Calu3 (cell line): ENCODE measurements at regions not wholly inside any gene's neighbourhood (a gene's known extent, or its start where the extent isn't known, plus 50 kb on each side); places are given as distances from the start of the nearest gene placed in this dataset.

ENCODE experiments used
- BruUV-seq: library from RNA; stranded (reverse); fragments of 400-500 nt; replicated peaks from 2 replicates; lab custom pipeline; 2021; lab: Mats Ljungman, UMichigan
- CTCF ChIA-PET: fragments of 300-600 bp; sonication (Branson Sonifier 250); formaldehyde crosslinking; loops from one replicate; lab custom pipeline; 2022; ENCODE audit warnings: antibody characterized with exemption; lab: Charles Lee
- DNase-seq: peaks from one replicate; pipeline ENCODE4 v3.0.0; 2022
- H3K27ac Mint-ChIP-seq: one replicate; pipeline ENCODE4 v1.8.0; 2022; ENCODE audit warnings: mixed read lengths; ENCODE audit not compliant: unreplicated experiment
- H3K27me3 Mint-ChIP-seq: one replicate; pipeline ENCODE4 v1.8.0; 2022; ENCODE audit warnings: mixed read lengths; ENCODE audit not compliant: unreplicated experiment
- H3K36me3 Mint-ChIP-seq: one replicate; pipeline ENCODE4 v1.8.0; 2022; ENCODE audit warnings: mild to moderate bottlenecking, moderate library complexity, mixed read lengths; ENCODE audit not compliant: insufficient read depth, unreplicated experiment
- H3K4me1 Mint-ChIP-seq: one replicate; pipeline ENCODE4 v1.8.0; 2022; ENCODE audit warnings: mild to moderate bottlenecking, low read depth, mixed read lengths; ENCODE audit not compliant: unreplicated experiment
- H3K4me3 Mint-ChIP-seq: one replicate; pipeline ENCODE4 v1.8.0; 2022; ENCODE audit warnings: mild to moderate bottlenecking, low read depth, moderate library complexity, mixed read lengths; ENCODE audit not compliant: unreplicated experiment
- H3K9me3 Mint-ChIP-seq: one replicate; pipeline ENCODE4 v1.8.0; 2022; ENCODE audit warnings: low read depth, mixed read lengths; ENCODE audit not compliant: unreplicated experiment
- intact Hi-C: fragments of 100-400 bp; cut with micrococcal nuclease; formaldehyde crosslinking; loops from one replicate; pipeline ENCODE4 v1.10.0; 2022; ENCODE audit not compliant: unreplicated experiment
- TF ChIP-seq, protein P1 (sequence below): fragments of 200-600 bp; IDR thresholded peaks from one replicate; pipeline ENCODE4 v1.8.0; 2022; ENCODE audit warnings: antibody characterized with exemption; ENCODE audit not compliant: unreplicated experiment

DNA sequence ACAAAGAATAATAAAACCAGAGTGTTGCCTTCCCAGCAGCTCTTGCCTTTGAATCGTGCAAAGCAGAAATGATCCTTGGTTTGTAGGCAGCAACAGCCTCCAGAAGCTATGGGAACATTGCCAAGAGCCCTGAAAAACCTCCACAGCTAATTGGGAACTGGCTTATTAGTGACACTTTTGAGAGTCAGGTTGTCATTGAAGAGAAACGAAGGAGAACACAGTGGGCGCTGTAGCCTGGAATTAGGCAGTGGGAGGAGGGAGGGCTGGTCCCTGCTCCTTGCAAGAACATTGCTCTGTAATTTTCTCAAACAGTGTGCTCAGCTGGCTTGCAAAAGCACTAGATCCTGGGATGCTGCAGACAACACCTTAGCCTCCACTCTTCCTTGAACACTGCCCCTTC, 331.5 kb upstream of the EMCN start:
- no peak for DNase-seq
- TF ChIP-seq, protein P1, sequence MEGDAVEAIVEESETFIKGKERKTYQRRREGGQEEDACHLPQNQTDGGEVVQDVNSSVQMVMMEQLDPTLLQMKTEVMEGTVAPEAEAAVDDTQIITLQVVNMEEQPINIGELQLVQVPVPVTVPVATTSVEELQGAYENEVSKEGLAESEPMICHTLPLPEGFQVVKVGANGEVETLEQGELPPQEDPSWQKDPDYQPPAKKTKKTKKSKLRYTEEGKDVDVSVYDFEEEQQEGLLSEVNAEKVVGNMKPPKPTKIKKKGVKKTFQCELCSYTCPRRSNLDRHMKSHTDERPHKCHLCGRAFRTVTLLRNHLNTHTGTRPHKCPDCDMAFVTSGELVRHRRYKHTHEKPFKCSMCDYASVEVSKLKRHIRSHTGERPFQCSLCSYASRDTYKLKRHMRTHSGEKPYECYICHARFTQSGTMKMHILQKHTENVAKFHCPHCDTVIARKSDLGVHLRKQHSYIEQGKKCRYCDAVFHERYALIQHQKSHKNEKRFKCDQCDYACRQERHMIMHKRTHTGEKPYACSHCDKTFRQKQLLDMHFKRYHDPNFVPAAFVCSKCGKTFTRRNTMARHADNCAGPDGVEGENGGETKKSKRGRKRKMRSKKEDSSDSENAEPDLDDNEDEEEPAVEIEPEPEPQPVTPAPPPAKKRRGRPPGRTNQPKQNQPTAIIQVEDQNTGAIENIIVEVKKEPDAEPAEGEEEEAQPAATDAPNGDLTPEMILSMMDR = no peak
- intact Hi-C loops = loop anchor here (10.0 kb wide), 1 partner anchor 855 kb away; no protein-coding TSS in a partner anchor
- Mint-ChIP-seq H3K4me1 (no peaks in the 10 kb centered on the region), H3K36me3 (no peaks in the 10 kb centered on the region), H3K9me3 (no peaks in the 10 kb centered on the region), H3K27me3 (no peaks in the 10 kb centered on the region), H3K4me3 (no peak overlapping the region), H3K27ac (no peak overlapping the region)
- no TSS peak for BruUV-seq
- CTCF ChIA-PET = no interaction called here

DNA sequence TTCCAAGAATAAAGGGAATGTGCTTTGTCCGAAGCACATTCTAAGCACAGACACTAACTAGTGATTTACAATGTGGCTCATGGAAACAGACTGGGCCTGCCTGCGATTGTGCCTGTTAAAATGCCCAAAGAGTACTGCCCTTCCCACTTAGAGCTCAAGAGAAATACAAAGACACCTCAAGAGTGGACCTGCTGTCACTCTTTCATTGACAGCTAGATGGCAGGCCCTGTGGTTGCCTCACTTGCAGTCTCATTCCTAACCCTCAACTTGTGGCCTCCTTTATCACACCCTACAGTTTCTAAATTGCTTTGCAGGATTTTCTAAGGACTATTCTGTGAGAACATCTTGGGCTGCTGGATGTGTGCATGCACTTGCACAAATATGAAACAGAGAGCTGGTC, 331.0 kb upstream of the EMCN start:
- no peaks in the 10 kb centered on the region for H3K4me1 Mint-ChIP-seq
- no peak overlapping the region for H3K4me3 Mint-ChIP-seq
- no peaks in the 10 kb centered on the region for H3K9me3 Mint-ChIP-seq
- intact Hi-C loops = loop anchor here (10.0 kb wide), 1 partner anchor 854 kb away; no protein-coding TSS in a partner anchor
- DNase-seq = no peak
- no peaks in the 10 kb centered on the region for H3K27me3 Mint-ChIP-seq
- CTCF ChIA-PET = no interaction called here
- H3K36me3 Mint-ChIP-seq = no peaks in the 10 kb centered on the region
- TF ChIP-seq, protein P1 = no peak
- no TSS peak for BruUV-seq
- H3K27ac Mint-ChIP-seq = no peak overlapping the region

DNA sequence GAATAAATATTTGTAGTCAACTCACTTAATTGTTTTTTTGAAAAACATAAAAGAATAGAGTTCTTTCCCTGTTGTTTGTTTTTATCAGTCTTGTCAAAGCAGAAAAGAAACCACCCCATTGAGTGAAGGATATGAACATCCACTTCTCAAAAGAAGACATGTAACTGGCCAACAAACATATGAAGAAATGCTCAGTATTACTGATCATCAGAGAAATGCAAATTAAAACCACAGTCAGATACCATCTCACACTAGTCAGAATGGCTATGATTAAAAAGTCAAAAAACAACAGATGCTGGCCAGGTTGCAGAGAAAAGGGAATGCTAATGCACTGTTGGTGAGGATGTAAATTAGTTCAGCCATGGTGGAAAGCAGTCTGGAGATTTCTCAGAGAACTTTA, 326.1 kb upstream of the EMCN start:
- TF ChIP-seq, protein P1 = no peak
- CTCF ChIA-PET = no interaction called here
- H3K4me1 Mint-ChIP-seq = no peaks in the 10 kb centered on the region
- no peaks in the 10 kb centered on the region for H3K36me3 Mint-ChIP-seq
- DNase-seq = no peak
- intact Hi-C loops = loop anchor here (10.0 kb wide), 1 partner anchor 849 kb away; no protein-coding TSS in a partner anchor
- H3K9me3 Mint-ChIP-seq = no peaks in the 10 kb centered on the region
- H3K4me3 Mint-ChIP-seq = no peak overlapping the region
- no peaks in the 10 kb centered on the region for H3K27me3 Mint-ChIP-seq
- no peak overlapping the region for H3K27ac Mint-ChIP-seq
- BruUV-seq = no TSS peak

DNA sequence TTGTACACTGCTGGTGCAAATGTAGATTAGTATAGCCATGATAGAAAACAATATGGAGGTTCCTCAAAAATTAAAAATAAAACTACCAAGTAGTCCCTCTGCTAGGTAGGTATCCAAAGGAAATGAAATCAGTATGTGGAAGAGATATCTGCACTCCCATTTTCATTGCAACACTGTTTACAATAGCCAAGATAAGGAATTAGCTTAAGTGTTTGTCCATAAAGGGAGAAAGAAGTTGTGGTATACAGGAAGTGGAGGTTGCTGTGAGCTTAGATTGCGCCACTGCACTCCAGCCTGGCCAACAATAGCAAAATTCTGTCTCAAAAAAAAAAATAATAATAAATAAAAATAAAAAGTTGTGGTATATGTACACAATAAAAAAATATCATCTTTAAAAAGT, 325.0 kb upstream of the EMCN start:
- CTCF ChIA-PET = no interaction called here
- TF ChIP-seq, protein P1 = no peak
- no peaks in the 10 kb centered on the region for H3K27me3 Mint-ChIP-seq
- DNase-seq = no peak
- no peaks in the 10 kb centered on the region for H3K9me3 Mint-ChIP-seq
- H3K4me3 Mint-ChIP-seq = no peak overlapping the region
- no peaks in the 10 kb centered on the region for H3K4me1 Mint-ChIP-seq
- H3K36me3 Mint-ChIP-seq = no peaks in the 10 kb centered on the region
- no TSS peak for BruUV-seq
- no peak overlapping the region for H3K27ac Mint-ChIP-seq
- intact Hi-C loops = loop anchor here (10.0 kb wide), 1 partner anchor 848 kb away; no protein-coding TSS in a partner anchor
